DND-41 (cell line): ENCODE measurements at regions not wholly inside any gene's neighbourhood (a gene's known extent, or its start where the extent isn't known, plus 50 kb on each side); places are given as distances from the start of the nearest gene placed in this dataset.

ENCODE experiments used
- EZH2 ChIP-seq: IDR thresholded peaks from 3 replicates; pipeline ENCODE4 v1.6.1; 2012; ENCODE audit warnings: borderline replicate concordance, low read depth, mild to moderate bottlenecking, moderate library complexity, low read length, inconsistent platforms; ENCODE audit not compliant: severe bottlenecking
- TF ChIP-seq, protein P1 (sequence below): IDR thresholded peaks from 2 replicates; pipeline ENCODE4 v1.5.1; 2012; ENCODE audit warnings: borderline replicate concordance, low read length, moderate library complexity, mild to moderate bottlenecking; ENCODE audit not compliant: poor library complexity, severe bottlenecking; ENCODE audit errors: extremely low read depth

DNA sequence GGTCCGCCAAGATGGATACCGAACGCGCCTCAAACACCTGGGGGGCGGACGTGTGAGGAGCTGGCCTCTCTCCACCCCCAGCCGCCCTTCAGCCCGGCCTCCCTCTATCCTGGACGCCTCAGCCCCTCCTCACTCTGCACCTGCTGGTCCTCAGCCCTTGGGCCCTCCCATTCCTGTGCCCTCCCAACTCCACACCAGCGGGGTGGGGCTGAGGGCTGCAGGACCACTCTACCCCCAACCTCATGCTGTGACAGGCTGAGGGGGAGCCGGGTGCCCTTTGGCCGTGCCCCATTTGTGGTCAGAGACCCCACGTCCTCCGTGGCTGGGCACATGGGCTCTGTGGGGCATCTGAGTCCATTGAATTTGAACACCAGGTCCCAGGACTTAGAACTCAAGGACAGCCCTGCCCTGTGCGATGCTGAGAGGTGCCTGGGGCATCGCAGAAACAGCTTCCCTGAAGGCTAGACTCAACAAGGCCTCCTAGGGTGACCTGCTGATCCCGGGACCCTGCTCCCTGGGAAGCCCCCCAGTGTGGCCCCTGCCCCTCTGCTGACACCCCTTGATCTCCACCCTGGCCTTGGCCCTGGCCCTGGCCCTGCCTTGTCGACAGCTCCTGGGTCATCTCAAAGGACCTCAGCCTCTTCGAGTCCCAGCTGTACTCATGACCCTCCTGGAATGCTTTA, 82.0 kb upstream of the SFSWAP start:
- TF ChIP-seq, protein P1, sequence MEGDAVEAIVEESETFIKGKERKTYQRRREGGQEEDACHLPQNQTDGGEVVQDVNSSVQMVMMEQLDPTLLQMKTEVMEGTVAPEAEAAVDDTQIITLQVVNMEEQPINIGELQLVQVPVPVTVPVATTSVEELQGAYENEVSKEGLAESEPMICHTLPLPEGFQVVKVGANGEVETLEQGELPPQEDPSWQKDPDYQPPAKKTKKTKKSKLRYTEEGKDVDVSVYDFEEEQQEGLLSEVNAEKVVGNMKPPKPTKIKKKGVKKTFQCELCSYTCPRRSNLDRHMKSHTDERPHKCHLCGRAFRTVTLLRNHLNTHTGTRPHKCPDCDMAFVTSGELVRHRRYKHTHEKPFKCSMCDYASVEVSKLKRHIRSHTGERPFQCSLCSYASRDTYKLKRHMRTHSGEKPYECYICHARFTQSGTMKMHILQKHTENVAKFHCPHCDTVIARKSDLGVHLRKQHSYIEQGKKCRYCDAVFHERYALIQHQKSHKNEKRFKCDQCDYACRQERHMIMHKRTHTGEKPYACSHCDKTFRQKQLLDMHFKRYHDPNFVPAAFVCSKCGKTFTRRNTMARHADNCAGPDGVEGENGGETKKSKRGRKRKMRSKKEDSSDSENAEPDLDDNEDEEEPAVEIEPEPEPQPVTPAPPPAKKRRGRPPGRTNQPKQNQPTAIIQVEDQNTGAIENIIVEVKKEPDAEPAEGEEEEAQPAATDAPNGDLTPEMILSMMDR, result no peak
- TF ChIP-seq EZH2, result no peak
